ENCODE measurements at regions not wholly inside any gene's neighbourhood (a gene's known extent, or its start where the extent isn't known, plus 50 kb on each side); places are given as distances from the start of the nearest gene placed in this dataset.

DNA sequence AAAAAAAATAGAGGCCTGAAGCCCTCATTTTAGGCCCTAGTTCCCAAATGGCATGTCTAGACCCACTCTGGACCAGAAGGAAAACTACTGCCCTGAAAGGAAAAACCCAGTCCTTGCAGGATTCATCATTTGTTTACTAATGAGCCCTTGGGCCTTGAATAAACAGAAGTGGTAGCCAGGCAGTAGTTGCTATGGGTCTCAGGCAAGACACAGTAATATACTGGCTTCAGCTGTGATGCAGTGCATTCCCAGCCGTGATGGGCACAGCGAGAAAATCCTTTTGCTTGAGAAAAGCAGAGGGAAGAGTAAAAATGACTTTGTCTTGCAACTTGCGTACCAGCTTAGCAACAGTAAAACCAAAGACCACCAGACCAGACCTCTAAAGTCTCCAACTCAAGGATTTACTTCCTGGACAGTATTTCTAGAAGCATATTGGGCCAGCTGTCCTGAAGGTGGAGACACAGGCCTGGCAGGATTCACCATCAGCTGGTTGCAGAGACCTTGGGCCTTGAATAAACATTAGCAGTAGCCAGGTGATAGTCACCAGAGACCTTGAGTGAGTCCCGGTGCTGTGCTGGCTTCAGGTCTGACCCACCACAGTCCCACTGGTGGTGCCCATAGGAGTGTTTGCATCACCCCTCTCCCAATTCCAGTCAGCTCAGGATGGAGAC, 208.3 kb upstream of the SLITRK3 start:
- TF ChIP-seq, protein P1, sequence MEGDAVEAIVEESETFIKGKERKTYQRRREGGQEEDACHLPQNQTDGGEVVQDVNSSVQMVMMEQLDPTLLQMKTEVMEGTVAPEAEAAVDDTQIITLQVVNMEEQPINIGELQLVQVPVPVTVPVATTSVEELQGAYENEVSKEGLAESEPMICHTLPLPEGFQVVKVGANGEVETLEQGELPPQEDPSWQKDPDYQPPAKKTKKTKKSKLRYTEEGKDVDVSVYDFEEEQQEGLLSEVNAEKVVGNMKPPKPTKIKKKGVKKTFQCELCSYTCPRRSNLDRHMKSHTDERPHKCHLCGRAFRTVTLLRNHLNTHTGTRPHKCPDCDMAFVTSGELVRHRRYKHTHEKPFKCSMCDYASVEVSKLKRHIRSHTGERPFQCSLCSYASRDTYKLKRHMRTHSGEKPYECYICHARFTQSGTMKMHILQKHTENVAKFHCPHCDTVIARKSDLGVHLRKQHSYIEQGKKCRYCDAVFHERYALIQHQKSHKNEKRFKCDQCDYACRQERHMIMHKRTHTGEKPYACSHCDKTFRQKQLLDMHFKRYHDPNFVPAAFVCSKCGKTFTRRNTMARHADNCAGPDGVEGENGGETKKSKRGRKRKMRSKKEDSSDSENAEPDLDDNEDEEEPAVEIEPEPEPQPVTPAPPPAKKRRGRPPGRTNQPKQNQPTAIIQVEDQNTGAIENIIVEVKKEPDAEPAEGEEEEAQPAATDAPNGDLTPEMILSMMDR (IDR thresholded peaks at IDR 0.05; ENCODE audit: low read depth, low read length) = no peak
- TF ChIP-seq POLR2A (IDR thresholded peaks at IDR 0.05; ENCODE audit: extremely low read depth, insufficient read length) (no peak), MYC (IDR thresholded peaks at IDR 0.05; ENCODE audit: low read depth, low read length) (no peak)
- TF ChIP-seq, protein P2, sequence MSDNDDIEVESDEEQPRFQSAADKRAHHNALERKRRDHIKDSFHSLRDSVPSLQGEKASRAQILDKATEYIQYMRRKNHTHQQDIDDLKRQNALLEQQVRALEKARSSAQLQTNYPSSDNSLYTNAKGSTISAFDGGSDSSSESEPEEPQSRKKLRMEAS (IDR thresholded peaks at IDR 0.05; ENCODE audit: low read depth, low read length) = no peak
- no peak for DNase-seq (ENCODE audit: low read depth)
- H3K4me3 ChIP-seq (ENCODE audit: low read depth, low read length) = no peak overlapping the region

DNA sequence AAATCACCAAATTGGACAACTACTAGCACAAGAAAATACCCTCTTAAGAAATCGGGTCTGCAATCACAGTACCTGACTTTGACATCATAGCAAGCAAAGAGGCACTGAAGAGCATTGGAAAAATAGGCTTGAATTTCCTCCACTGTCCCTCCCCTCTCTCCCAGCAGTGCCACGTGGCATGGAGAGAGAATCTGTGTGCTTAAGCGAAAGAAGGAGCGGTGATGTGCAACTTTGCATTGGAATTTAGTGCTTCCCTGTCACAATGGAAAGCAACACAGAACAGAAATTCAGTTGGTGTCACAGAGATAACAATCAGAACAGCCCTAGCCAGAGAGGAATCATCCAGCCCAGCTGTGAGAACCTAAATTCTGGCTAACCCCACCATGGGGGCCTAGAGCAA, 207.5 kb upstream of the SLITRK3 start:
- H3K4me3 ChIP-seq (ENCODE audit: low read depth, low read length) = no peak overlapping the region
- no peak for TF ChIP-seq POLR2A (IDR thresholded peaks at IDR 0.05; ENCODE audit: extremely low read depth, insufficient read length)
- TF ChIP-seq, protein P2 (IDR thresholded peaks at IDR 0.05; ENCODE audit: low read depth, low read length) = no peak
- TF ChIP-seq, protein P1 (IDR thresholded peaks at IDR 0.05; ENCODE audit: low read depth, low read length) = no peak
- TF ChIP-seq MYC (IDR thresholded peaks at IDR 0.05; ENCODE audit: low read depth, low read length) = no peak
- DNase-seq (ENCODE audit: low read depth) = no peak

DNA sequence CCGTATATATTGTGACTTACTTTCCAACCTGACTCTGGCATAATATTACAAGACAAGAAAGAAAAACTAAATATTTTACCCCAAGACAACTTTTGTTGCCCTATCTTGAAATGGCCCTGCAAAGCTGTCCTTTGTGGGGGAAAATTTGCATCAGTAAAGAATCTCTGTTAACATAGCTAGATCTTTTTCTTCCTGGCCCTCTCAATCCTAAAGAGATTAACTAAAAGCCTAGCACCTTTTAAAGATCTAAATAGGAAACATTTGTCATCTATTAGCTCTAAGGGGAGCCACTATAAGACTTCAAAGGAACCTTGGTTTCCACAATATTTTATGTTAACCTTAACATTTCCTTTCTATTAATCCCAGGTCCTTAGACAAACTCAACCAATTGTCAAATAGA, 199.0 kb upstream of the SLITRK3 start:
- no peak overlapping the region for H3K4me3 ChIP-seq (ENCODE audit: low read depth, low read length)
- no peak for DNase-seq (ENCODE audit: low read depth)
- TF ChIP-seq MYC (IDR thresholded peaks at IDR 0.05; ENCODE audit: low read depth, low read length) (no peak), POLR2A (IDR thresholded peaks at IDR 0.05; ENCODE audit: extremely low read depth, insufficient read length) (no peak)
- TF ChIP-seq, protein P2 (IDR thresholded peaks at IDR 0.05; ENCODE audit: low read depth, low read length) = no peak
- TF ChIP-seq, protein P1 (IDR thresholded peaks at IDR 0.05; ENCODE audit: low read depth, low read length) = no peak

DNA sequence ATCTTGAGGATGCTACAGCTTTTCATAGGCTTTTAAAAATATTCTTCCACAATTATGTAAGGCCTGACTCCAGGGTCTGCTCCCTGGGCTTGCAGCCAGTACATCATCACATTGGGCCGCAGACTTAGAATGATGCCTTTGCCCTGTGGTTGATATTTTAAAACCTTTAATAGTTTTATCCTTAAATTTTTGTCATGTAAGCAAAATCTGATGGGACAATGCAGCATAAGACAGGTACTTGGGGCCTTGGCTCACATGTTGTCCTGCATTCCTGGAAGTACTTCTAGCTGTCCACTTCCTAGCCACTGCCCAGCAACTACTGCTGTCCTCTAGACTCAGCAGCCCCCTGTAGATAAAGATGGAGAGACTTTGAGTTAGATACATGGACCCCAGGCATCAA, 197.3 kb upstream of the SLITRK3 start:
- no peak overlapping the region for H3K4me3 ChIP-seq (ENCODE audit: low read depth, low read length)
- TF ChIP-seq, protein P2 (IDR thresholded peaks at IDR 0.05; ENCODE audit: low read depth, low read length) = no peak
- TF ChIP-seq, protein P1 (IDR thresholded peaks at IDR 0.05; ENCODE audit: low read depth, low read length) = no peak
- TF ChIP-seq MYC (IDR thresholded peaks at IDR 0.05; ENCODE audit: low read depth, low read length) = no peak
- TF ChIP-seq POLR2A (IDR thresholded peaks at IDR 0.05; ENCODE audit: extremely low read depth, insufficient read length) = no peak
- no peak for DNase-seq (ENCODE audit: low read depth)

DNA sequence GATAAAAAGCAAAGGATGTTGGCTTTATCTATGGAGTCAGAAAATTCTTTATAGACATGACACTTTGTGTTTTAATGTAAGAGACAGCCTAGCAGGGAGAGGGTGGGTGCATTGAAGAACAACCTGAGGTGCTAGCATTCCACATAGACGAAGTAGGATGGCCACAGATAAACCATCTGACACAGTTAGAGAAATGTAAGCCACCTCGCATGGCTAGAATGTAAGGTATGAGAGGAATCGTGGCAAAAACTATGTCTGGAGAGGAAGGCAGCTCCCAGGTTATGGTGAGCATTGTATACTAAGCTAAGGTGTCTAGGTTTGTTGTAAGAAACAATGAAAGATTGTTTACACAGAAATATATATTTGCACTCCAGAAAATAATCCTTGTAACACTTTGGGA, 194.0 kb upstream of the SLITRK3 start:
- DNase-seq (ENCODE audit: low read depth) = no peak

More for the DNA sequence above, 194.0 kb upstream of the SLITRK3 start:
- TF ChIP-seq, protein P1 (IDR thresholded peaks at IDR 0.05; ENCODE audit: low read depth, low read length) = no peak
- TF ChIP-seq, protein P2 (IDR thresholded peaks at IDR 0.05; ENCODE audit: low read depth, low read length) = no peak
- no peak for TF ChIP-seq POLR2A (IDR thresholded peaks at IDR 0.05; ENCODE audit: extremely low read depth, insufficient read length)
- TF ChIP-seq MYC (IDR thresholded peaks at IDR 0.05; ENCODE audit: low read depth, low read length) = no peak
- H3K4me3 ChIP-seq (ENCODE audit: low read depth, low read length) = no peak overlapping the region
